K562 (cell line): ENCODE measurements at regions not wholly inside any gene's neighbourhood (a gene's known extent, or its start where the extent isn't known, plus 50 kb on each side); places are given as distances from the start of the nearest gene placed in this dataset.

Experiments
- ATAC-seq: fragments of 200-7000 bp; cut with Tn5 transposase; 3 replicates; pipeline ENCODE4 v1.9.1; 2020; ENCODE audit warnings: moderate library complexity
- BruUV-seq: library from RNA; stranded (reverse); fragments of 400-500 nt; replicated peaks from 2 replicates; lab custom pipeline; 2021; lab: Mats Ljungman, UMichigan
- CTCF ChIA-PET: fragments of 300-600 bp; formaldehyde crosslinking; extraction: SDS; loops from one replicate; lab custom pipeline; 2021; ENCODE audit warnings: low intra/inter-chr PET ratio; lab: Yijun Ruan, JAX
- POLR2A ChIA-PET: fragments of 300-600, 350-650 bp; sonication (Branson Sonifier 250); formaldehyde crosslinking; extraction: SDS; loops from one replicate; lab custom pipeline; 2021; ENCODE audit warnings: antibody characterized with exemption, inconsistent platforms; lab: Yijun Ruan, JAX
- DNase-seq, 4 experiments: peaks; one replicate each; pipeline versions ENCODE4 v3.0.0 to v3.0.0-alpha.2; 2011 to 2018; ENCODE audit warnings: low spot score in 3 of 4, mixed read lengths in 3 of 4; ENCODE audit errors: extremely low read depth in 1 of 4
- FAIRE-seq: peaks from 2 replicates; lab custom pipeline; 2011; peaks lifted over from hg19 to GRCh38; lab: Jason Lieb, UNC
- H2AFZ ChIP-seq: 2 replicates; pipeline ENCODE4 v1.6.0; 2011; ENCODE audit warnings: low read depth, low read length, control low read depth, inconsistent platforms
- H3K27ac ChIP-seq: fragments of 200-600 bp; 3 replicates; pipeline ENCODE4 v1.8.0; 2011; ENCODE audit warnings: low read depth, mild to moderate bottlenecking, control low read depth, inconsistent platforms, low read length, moderate library complexity, mixed read lengths; ENCODE audit errors: extremely low read depth
- H3K27me3 ChIP-seq, 2 experiments: fragments of 300-600 bp in 1 of 2; 2 replicates in 1 of 2; 3 replicates in 1 of 2; pipeline versions ENCODE4 v1.6.0 to v1.8.0; 2011; ENCODE audit warnings: inconsistent platforms in 2 of 2, low read length in 2 of 2, mild to moderate bottlenecking in 1 of 2, mixed read lengths in 1 of 2, moderate library complexity in 1 of 2; ENCODE audit not compliant: control insufficient read depth in 2 of 2, insufficient read depth in 2 of 2
- H3K36me3 ChIP-seq: fragments of 300-600 bp; 3 replicates; pipeline ENCODE4 v1.8.0; 2011; ENCODE audit warnings: mild to moderate bottlenecking, low read length, inconsistent platforms; ENCODE audit not compliant: control insufficient read depth, insufficient read depth
- H3K4me1 ChIP-seq, 2 experiments: fragments of 200-600 bp in 1 of 2; replicated peaks in 1 of 2; 2 replicates in 1 of 2; 3 replicates in 1 of 2; pipeline versions ENCODE4 v1.5.1 to v1.8.0; 2011; ENCODE audit warnings: inconsistent platforms in 2 of 2, low read length in 2 of 2, mild to moderate bottlenecking in 1 of 2, mixed read lengths in 1 of 2, moderate library complexity in 1 of 2; ENCODE audit not compliant: control insufficient read depth in 2 of 2, insufficient read depth in 2 of 2
- H3K4me2 ChIP-seq: 2 replicates; pipeline ENCODE4 v1.6.1; 2011; ENCODE audit warnings: low read length, control low read depth, inconsistent platforms, mixed read lengths; ENCODE audit not compliant: insufficient read depth
- H3K4me3 ChIP-seq: fragments of 200-600 bp; sonication (generic), shearing (Covaris generic); 2 replicates; pipeline ENCODE4 v1.5.1; 2016; ENCODE audit warnings: control low read depth, inconsistent platforms
- H3K79me2 ChIP-seq: fragments of 200-600 bp; 3 replicates; pipeline ENCODE4 v1.8.0; 2011; ENCODE audit warnings: low read length, inconsistent platforms; ENCODE audit not compliant: control insufficient read depth, insufficient read depth
- H3K9ac ChIP-seq, 2 experiments: 2 replicates each; pipeline versions ENCODE4 v1.6.0 to v1.6.1; 2011; ENCODE audit warnings: low read depth in 2 of 2, low read length in 2 of 2, control low read depth in 1 of 2, inconsistent platforms in 1 of 2, mild to moderate bottlenecking in 1 of 2, mixed read lengths in 1 of 2; ENCODE audit not compliant: insufficient read depth in 1 of 2
- H3K9me1 ChIP-seq: one replicate; pipeline ENCODE4 v1.6.0; 2011; ENCODE audit warnings: inconsistent platforms, mild to moderate bottlenecking, low read length, moderate library complexity; ENCODE audit not compliant: control insufficient read depth, insufficient read depth
- H3K9me3 ChIP-seq: replicated peaks from 2 replicates; pipeline ENCODE4 v1.5.1; 2011; ENCODE audit warnings: low read depth, low read length, inconsistent platforms; ENCODE audit not compliant: control insufficient read depth, insufficient read depth
- H4K20me1 ChIP-seq: replicated peaks from 2 replicates; pipeline ENCODE4 v1.6.1; 2011; ENCODE audit warnings: low read length, inconsistent platforms, mixed read lengths; ENCODE audit not compliant: control insufficient read depth, insufficient read depth
- ETV1 ChIP-seq: fragments of 450-650 bp; conservative IDR thresholded peaks from 2 replicates; pipeline ENCODE4 v1.6.1; 2016; ENCODE audit warnings: missing genetic modification characterization, control low read depth, low read depth, missing compliant biosample characterization
- FOXA3 ChIP-seq, 2 experiments: fragments of 450-650 bp in 1 of 2; sonication (generic) in 1 of 2; formaldehyde crosslinking; IDR thresholded peaks in 1 of 2; conservative IDR thresholded peaks in 1 of 2; 2 replicates each; pipeline versions ENCODE4 v1.4.0 to v1.8.0; 2020 to 2022; ENCODE audit warnings: mild to moderate bottlenecking in 2 of 2, missing genetic modification reagents in 1 of 2
- HDAC8 ChIP-seq: fragments of 450-650 bp; IDR thresholded peaks from 2 replicates; pipeline ENCODE4 v1.6.1; 2016; ENCODE audit warnings: mild to moderate bottlenecking, missing genetic modification characterization, moderate library complexity, missing compliant biosample characterization
- HDGF ChIP-seq: fragments of 450-650 bp; IDR thresholded peaks from 2 replicates; pipeline ENCODE4 v1.6.1; 2016
- PHF8 ChIP-seq: fragments of 200-600 bp; sonication (generic); IDR thresholded peaks from 2 replicates; pipeline ENCODE4 v1.6.1; 2012; ENCODE audit warnings: mixed run types, mild to moderate bottlenecking, inconsistent platforms, low read length, moderate library complexity, borderline replicate concordance
- TCF7L2 ChIP-seq: fragments of 150-350 bp; IDR thresholded peaks from 2 replicates; pipeline ENCODE4 v1.6.1; 2016; ENCODE audit warnings: low read depth, mild to moderate bottlenecking, low read length, moderate library complexity
- THRAP3 ChIP-seq: fragments of 450-650 bp; IDR thresholded peaks from 2 replicates; pipeline ENCODE4 v1.6.1; 2016; ENCODE audit warnings: mild to moderate bottlenecking, inconsistent platforms, borderline replicate concordance
- YBX1 ChIP-seq: fragments of 450-650 bp; IDR thresholded peaks from 2 replicates; pipeline ENCODE4 v1.7.1; 2016; ENCODE audit warnings: mild to moderate bottlenecking
- WGBS: fragments of 100-300 bp; shearing (Covaris generic); methylation state at CpG from one replicate; pipeline ENCODE4 v1.1.6; 2016; ENCODE audit warnings: low coverage, mixed read lengths; ENCODE audit not compliant: insufficient coverage; ENCODE audit errors: missing lambda C conversion rate; 5-methylcytosine and 5-hydroxymethylcytosine counted together
- in situ Hi-C: fragments of 300-500 bp; cut with MboI; formaldehyde crosslinking; loops from 4 replicates; pipeline ENCODE4 v1.15.0; 2018; ENCODE audit warnings: inconsistent platforms, mixed read lengths
- intact Hi-C: fragments of 100-400 bp; cut with micrococcal nuclease; formaldehyde crosslinking; loops from 2 replicates; pipeline ENCODE4 v1.14.2; 2022
- TF ChIP-seq, protein P1 (sequence below), 2 experiments: IDR thresholded peaks; 2 replicates each; pipeline ENCODE4 v1.6.1; 2011; ENCODE audit warnings: borderline replicate concordance in 1 of 2, control low read depth in 1 of 2, low read depth in 1 of 2, low read length in 1 of 2, mild to moderate bottlenecking in 1 of 2, mixed read lengths in 1 of 2, moderate library complexity in 1 of 2; ENCODE audit not compliant: insufficient read depth in 1 of 2, insufficient read length in 1 of 2, poor library complexity in 1 of 2, severe bottlenecking in 1 of 2; ENCODE audit errors: extremely low read depth in 1 of 2
- TF ChIP-seq, protein P2 (sequence below): fragments of 250-450 bp; sonication (Bioruptor Pico); IDR thresholded peaks from 2 replicates; pipeline ENCODE4 v1.8.0; 2022; ENCODE audit warnings: moderate library complexity, mild to moderate bottlenecking, inconsistent platforms
- TF ChIP-seq, protein P3 (sequence below): fragments of 250-450 bp; sonication (Bioruptor Pico); IDR thresholded peaks from 2 replicates; pipeline ENCODE4 v1.8.0; 2022; ENCODE audit warnings: inconsistent platforms
- TF ChIP-seq, protein P4 (sequence below), 2 experiments: fragments of 250-450 bp in 1 of 2; fragments of 450-650 bp in 1 of 2; sonication (Bioruptor Pico) in 1 of 2; IDR thresholded peaks; 2 replicates each; pipeline versions ENCODE4 v1.6.1 to v1.8.0; 2016 to 2021; ENCODE audit warnings: mild to moderate bottlenecking in 2 of 2, moderate library complexity in 2 of 2, missing compliant biosample characterization in 1 of 2, missing genetic modification characterization in 1 of 2
- TF ChIP-seq, protein P5 (sequence below): sonication (generic); formaldehyde crosslinking; IDR thresholded peaks from 2 replicates; pipeline ENCODE4 v1.8.1; 2023; ENCODE audit warnings: mild to moderate bottlenecking, missing genetic modification reagents

DNA sequence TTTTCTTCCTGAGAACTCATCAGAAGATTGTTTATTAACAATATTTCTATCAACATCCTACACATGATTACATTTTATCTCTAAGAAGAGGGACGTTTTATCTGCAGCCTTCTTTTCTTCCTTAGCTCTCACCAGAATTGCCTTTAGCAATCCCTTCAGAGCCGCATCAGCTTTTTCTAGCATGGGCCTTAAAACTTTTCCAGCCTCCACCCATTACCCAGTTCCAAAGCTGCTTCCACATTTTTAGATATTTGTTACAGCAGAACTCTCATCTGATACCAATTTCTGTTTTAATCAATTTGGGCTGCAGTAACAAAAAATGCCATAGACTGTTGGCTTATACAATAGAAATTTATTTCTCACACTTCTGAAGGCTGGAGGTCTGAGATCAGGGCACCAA, 281.5 kb downstream of the THBS2 start:
- H3K4me2 ChIP-seq, result no peak overlapping the region
- TF ChIP-seq THRAP3 (no peak), PHF8 (no peak), YBX1 (no peak), FOXA3 (CRISPR knock-in tag; conservative IDR thresholded peaks at IDR 0.05 in 1 of 2, IDR thresholded peaks at IDR 0.05 in 1 of 2) (no peak), TCF7L2 (no peak), ETV1 (tag) (no peak), HDGF (no peak), HDAC8 (tag) (no peak)
- TF ChIP-seq, protein P1, sequence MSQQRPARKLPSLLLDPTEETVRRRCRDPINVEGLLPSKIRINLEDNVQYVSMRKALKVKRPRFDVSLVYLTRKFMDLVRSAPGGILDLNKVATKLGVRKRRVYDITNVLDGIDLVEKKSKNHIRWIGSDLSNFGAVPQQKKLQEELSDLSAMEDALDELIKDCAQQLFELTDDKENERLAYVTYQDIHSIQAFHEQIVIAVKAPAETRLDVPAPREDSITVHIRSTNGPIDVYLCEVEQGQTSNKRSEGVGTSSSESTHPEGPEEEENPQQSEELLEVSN (IDR thresholded peaks at IDR 0.05; ENCODE audit: borderline replicate concordance in 1 of 2, extremely low read depth in 1 of 2, insufficient read depth in 1 of 2, insufficient read length in 1 of 2, low read depth in 1 of 2, low read length in 1 of 2, poor library complexity in 1 of 2, severe bottlenecking in 1 of 2), result no peak
- TF ChIP-seq, protein P2, sequence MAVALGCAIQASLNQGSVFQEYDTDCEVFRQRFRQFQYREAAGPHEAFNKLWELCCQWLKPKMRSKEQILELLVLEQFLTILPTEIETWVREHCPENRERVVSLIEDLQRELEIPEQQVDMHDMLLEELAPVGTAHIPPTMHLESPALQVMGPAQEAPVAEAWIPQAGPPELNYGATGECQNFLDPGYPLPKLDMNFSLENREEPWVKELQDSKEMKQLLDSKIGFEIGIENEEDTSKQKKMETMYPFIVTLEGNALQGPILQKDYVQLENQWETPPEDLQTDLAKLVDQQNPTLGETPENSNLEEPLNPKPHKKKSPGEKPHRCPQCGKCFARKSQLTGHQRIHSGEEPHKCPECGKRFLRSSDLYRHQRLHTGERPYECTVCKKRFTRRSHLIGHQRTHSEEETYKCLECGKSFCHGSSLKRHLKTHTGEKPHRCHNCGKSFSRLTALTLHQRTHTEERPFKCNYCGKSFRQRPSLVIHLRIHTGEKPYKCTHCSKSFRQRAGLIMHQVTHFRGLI, result no peak
- TF ChIP-seq, protein P3, sequence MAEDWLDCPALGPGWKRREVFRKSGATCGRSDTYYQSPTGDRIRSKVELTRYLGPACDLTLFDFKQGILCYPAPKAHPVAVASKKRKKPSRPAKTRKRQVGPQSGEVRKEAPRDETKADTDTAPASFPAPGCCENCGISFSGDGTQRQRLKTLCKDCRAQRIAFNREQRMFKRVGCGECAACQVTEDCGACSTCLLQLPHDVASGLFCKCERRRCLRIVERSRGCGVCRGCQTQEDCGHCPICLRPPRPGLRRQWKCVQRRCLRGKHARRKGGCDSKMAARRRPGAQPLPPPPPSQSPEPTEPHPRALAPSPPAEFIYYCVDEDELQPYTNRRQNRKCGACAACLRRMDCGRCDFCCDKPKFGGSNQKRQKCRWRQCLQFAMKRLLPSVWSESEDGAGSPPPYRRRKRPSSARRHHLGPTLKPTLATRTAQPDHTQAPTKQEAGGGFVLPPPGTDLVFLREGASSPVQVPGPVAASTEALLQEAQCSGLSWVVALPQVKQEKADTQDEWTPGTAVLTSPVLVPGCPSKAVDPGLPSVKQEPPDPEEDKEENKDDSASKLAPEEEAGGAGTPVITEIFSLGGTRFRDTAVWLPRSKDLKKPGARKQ (CRISPR knock-in tag), result no peak
- TF ChIP-seq, protein P4, sequence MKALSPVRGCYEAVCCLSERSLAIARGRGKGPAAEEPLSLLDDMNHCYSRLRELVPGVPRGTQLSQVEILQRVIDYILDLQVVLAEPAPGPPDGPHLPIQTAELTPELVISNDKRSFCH (CRISPR knock-in tag; IDR thresholded peaks at IDR 0.05), result no peak
- TF ChIP-seq, protein P4 (tag; IDR thresholded peaks at IDR 0.05), result no peak
- TF ChIP-seq, protein P5, sequence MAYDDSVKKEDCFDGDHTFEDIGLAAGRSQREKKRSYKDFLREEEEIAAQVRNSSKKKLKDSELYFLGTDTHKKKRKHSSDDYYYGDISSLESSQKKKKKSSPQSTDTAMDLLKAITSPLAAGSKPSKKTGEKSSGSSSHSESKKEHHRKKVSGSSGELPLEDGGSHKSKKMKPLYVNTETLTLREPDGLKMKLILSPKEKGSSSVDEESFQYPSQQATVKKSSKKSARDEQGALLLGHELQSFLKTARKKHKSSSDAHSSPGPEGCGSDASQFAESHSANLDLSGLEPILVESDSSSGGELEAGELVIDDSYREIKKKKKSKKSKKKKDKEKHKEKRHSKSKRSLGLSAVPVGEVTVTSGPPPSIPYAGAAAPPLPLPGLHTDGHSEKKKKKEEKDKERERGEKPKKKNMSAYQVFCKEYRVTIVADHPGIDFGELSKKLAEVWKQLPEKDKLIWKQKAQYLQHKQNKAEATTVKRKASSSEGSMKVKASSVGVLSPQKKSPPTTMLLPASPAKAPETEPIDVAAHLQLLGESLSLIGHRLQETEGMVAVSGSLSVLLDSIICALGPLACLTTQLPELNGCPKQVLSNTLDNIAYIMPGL (CRISPR knock-in tag), result no peak

More for the DNA sequence above, 281.5 kb downstream of the THBS2 start:
- BruUV-seq, result no TSS peak
- Histone ChIP-seq H3K4me1 (no peaks in the 10 kb centered on the region), H3K9me3 (no peaks in the 10 kb centered on the region), H3K4me3 (no peak overlapping the region), H3K79me2 (no peaks in the 10 kb centered on the region), H3K36me3 (no peaks in the 10 kb centered on the region), H4K20me1 (no peaks in the 10 kb centered on the region), H2AFZ (no peak overlapping the region), H3K9me1 (no peaks in the 10 kb centered on the region), H3K27ac (no peak overlapping the region), H3K9ac (no peak overlapping the region), H3K27me3 (no peaks in the 10 kb centered on the region)
- in situ Hi-C loops, result no loop called here
- ChIA-PET POLR2A (interaction anchor here (3.6 kb wide), 1 partner anchor 12 kb away, joined by 9 read pairs; no protein-coding TSS in a partner anchor), CTCF (no interaction called here)
- intact Hi-C loops, result no loop called here
- ATAC-seq, result no peak
- WGBS, result 3% methylated on average over 2 of the region's 2 CpGs
- DNase-seq, result no peak
- FAIRE-seq, result no peak
